ENCODE measurements at regions not wholly inside any gene's neighbourhood (a gene's known extent, or its start where the extent isn't known, plus 50 kb on each side); places are given as distances from the start of the nearest gene placed in this dataset.

- peak; percentile 25 for DNase-seq
These were observed 63.1 kb upstream of the UBE3A start for GRCh38 chr15:25501828-25502446.

- no peak for DNase-seq
These were observed 60.0 kb upstream of the UBE3A start for GRCh38 chr15:25498835-25499234.

- DNase-seq, result no peak
These were observed 59.1 kb upstream of the UBE3A start for GRCh38 chr15:25497934-25498333.

GRCh38 chr15:25493823-25494526 is 55.2 kb upstream of the UBE3A start:
- DNase-seq, result no peak

GRCh38 chr15:25492315-25492714 is 53.5 kb upstream of the UBE3A start:
- no peak for DNase-seq

Data from SHP77 treated with DMSO at 0.1 percent for 48 hours (cell line).